HG02852 (cell line): ENCODE measurements at regions not wholly inside any gene's neighbourhood (a gene's known extent, or its start where the extent isn't known, plus 50 kb on each side); places are given as distances from the start of the nearest gene placed in this dataset.
"Not testable (repeated sequence)": the region's sequence is repeated elsewhere in the genome, so short reads cannot be mapped to it uniquely, and the experiment has no call there.

Source experiments
- ATAC-seq: cut with Tn5 transposase; IDR thresholded peaks from one replicate; pipeline ENCODE4 v1.9.1; 2021; ENCODE audit warnings: mild to moderate bottlenecking, moderate library complexity; ENCODE audit not compliant: unreplicated experiment

- not testable (repeated sequence) for ATAC-seq
Observed at GRCh38 chr9:61953108-61953507, 763.3 kb downstream of the SPATA31A7 start.

GRCh38 chr9:61971635-61972034, 781.8 kb downstream of the SPATA31A7 start:
- ATAC-seq, result not testable (repeated sequence)

- not testable (repeated sequence) for ATAC-seq
Observed at GRCh38 chr9:61974501-61974900, 784.7 kb downstream of the SPATA31A7 start.

DNA sequence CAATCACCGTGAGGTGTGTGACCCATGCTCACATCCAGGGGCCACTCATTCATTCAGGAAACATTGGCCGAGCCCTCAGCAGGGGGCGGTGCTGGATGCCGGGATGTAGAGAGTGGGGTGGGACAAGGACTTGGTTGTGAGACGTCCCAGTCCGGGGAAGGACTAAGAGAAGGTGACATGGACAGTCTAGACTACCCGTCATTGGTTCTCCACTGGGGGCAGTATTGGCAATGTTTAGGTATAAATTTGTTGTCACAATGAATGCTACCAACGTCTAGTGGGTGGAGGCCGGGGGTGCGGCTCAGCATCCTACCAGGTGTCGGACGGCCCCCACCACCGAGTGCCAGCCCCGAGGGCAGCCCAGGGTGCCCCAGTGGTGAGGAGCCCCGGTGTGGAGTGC, 786.5 kb downstream of the SPATA31A7 start:
- ATAC-seq, result not testable (repeated sequence)

- ATAC-seq, result not testable (repeated sequence)
Observed at GRCh38 chr9:61982727-61983126, 792.9 kb downstream of the SPATA31A7 start.

GRCh38 chr9:61983441-61983840, 793.6 kb downstream of the SPATA31A7 start:
- ATAC-seq, result not testable (repeated sequence)

GRCh38 chr9:61983954-61984353, 794.1 kb downstream of the SPATA31A7 start:
- ATAC-seq, result not testable (repeated sequence)

GRCh38 chr9:61984513-61984912, 794.7 kb downstream of the SPATA31A7 start:
- not testable (repeated sequence) for ATAC-seq

- not testable (repeated sequence) for ATAC-seq
Observed at GRCh38 chr9:61992110-61992509, 802.3 kb downstream of the SPATA31A7 start.

DNA sequence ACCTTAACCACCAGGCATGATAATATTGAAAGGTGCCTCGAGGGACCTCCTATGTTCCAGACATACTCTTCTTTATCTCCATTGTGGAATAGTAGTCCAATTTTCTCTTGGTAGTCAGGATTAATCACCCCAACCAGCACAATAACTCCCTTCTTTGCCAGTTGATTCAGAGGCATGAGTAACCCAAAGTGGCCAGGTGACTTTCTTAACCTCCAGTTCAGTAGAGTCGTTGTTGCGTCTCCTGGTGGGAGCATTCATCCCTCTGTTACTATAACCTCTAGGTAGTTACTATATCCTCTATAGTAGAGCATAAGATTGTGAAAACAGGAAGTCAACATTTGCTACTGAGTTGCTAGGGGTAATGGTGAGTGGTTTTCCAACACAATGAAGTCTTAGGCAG, 842.6 kb downstream of the SPATA31A7 start:
- ATAC-seq, result not testable (repeated sequence)

GRCh38 chr9:62038260-62038659, 848.4 kb downstream of the SPATA31A7 start:
- ATAC-seq, result not testable (repeated sequence)

- not testable (repeated sequence) for ATAC-seq
Observed at GRCh38 chr9:62058155-62058554, 868.3 kb downstream of the SPATA31A7 start.

- ATAC-seq, result not testable (repeated sequence)
Observed at GRCh38 chr9:62071043-62071442, 881.2 kb downstream of the SPATA31A7 start.

DNA sequence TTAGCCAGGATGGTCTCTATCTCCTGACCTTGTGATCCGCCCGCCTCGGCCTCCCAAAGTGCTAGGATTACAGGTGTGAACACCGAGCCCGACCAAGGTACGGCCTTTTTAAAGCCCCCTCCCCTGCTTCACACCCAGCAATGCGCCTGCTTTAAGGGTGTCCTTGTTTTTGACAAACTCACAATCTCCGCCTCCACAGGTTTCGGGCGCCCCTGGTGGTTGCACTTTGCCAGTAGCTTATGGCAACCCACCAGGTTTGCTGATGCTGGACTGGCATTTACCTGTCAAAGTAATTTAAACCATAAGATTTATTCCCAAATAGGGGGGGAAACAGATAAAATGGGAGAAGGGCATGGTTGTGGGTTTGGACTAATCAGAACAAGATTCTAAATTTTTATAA, 883.6 kb downstream of the SPATA31A7 start:
- ATAC-seq, result not testable (repeated sequence)

- ATAC-seq, result not testable (repeated sequence)
Observed at GRCh38 chr9:62084245-62084644, 894.4 kb downstream of the SPATA31A7 start.

DNA sequence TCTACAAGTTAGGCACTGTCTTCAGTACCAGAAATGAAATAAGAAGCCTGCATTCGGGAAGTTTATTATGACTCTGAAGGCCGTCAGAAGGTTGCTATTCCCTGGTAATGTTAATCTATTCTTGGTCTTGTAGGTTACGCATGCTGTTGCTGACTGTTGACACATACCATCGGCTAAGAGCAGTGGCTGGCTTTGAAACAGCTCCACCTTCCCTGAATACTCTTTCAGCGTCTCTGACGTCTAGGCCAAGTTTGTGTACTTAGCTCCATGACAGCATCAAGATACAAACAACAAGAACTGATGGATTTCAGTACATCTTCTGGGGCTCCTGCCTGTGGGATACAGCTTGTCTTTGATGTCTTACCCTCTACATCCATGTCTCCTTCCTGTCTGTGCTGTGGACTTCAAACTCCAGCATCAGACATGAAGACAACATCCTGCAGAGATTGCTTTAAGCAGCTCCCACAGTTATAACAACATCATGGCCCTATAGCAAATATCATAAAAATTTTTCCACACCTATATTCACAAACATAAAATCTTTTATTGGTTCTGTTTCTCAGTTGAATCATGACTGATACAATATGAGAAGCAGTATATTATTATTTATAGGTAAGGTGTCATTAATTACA, 906.0 kb downstream of the SPATA31A7 start:
- ATAC-seq, result not testable (repeated sequence)

DNA sequence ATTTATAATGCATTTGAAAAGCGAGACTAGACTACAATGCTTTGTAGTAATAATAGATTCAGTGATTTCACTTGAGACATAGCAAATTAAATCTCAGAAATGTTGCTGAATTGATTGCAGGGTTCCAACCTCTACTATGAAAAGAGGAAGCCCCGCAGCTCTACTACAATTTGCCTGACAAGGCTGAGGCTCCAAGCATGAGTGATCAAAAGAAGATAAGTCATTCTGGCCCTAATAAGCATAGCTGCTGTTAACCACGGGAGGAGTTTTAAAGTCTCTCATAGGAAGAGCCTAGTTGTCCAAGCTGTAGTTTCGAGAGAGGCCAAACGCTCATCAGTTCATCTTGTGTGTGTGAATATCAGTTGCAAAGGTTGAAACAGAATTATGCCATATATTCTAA, 920.6 kb downstream of the SPATA31A7 start:
- peak; percentile 99 for ATAC-seq

DNA sequence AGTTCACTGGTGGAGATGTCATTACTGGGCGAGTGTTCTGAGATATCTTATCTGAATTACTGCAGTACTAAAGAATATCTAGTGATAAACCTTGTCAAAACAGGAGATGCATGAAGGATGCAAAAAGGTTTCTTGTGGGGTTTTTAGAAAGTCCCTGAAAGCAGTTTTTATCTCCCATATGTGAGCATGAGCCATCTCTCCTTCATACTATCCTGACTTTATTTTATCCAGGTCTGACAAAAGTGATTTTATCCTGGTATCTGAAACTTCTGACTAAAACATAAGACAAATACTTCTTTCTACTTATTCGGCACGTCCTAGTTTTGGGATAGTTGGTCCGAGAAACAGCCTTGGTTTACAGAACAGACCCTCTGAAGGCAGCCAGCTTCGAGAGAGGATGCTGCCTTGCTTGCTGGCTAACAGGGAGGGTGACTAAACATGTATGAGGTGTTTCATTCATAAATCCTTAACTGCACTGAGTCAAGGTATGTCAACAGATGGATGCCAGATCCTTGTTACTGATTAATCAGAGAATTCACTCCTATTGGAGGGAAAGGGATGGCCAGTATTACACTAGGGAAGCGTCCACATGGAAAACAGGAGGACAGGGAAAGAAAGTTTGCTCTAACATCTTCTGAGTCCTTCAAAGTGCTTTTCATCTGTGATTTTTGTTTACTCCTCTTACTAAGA, 927.3 kb downstream of the SPATA31A7 start:
- not testable (repeated sequence) for ATAC-seq

GRCh38 chr9:62119656-62120055, 929.8 kb downstream of the SPATA31A7 start:
- not testable (repeated sequence) for ATAC-seq

DNA sequence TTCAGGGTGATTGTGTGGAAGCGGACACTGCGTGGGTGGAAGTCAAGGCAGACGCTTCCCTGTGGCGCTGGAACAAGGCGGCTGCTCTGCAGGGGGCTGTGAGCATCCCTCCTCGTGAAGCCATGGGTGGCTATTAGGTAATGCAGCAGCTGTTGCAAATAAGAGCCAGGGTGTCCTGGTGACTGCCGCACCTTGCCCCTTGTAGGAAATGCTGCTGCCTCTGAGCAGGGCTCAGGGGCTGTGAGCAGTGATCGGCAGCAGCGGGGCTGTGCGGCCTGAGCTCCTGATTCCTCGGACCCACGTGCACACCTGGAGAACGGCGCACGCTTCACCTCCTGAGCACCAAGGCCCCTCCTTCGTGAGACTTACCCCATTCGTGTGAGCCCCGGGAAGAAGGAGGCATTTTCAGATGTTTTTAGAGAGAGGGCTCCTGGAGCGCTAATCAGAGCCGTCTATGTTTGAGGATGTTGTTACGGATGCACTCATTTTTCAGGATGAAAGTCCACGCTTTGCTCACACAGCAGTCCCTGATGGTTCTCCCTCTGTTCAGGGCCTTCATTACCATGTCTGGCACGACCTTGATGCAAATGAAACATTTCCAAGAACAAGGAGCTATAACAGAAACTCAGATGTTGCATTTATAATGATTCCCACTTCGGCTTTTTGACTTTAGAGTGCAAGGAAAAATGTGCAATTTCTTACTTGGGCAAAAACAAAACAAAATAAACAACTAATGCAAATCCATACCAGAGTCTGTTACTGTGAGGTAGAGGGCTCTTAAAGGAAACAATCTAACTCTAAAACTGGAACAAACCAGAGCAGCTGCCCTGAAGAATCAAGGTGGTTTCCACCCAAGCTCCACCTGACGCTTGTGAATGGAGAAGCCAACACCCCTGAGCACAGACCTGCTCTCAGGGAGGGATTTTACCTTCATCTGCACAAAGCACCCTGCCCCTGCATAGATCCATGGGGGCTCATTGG, 936.1 kb downstream of the SPATA31A7 start:
- ATAC-seq, result not testable (repeated sequence)

- ATAC-seq, result not testable (repeated sequence)
Observed at GRCh38 chr9:62135022-62135421, 945.2 kb downstream of the SPATA31A7 start.
